ENCODE measurements at regions not wholly inside any gene's neighbourhood (a gene's known extent, or its start where the extent isn't known, plus 50 kb on each side); places are given as distances from the start of the nearest gene placed in this dataset.

- DNase-seq, result no peak
These were observed 62.7 kb upstream of the EPS8L3 start for GRCh38 chr1:109826446-109826845.

GRCh38 chr1:109824349-109825115 is 60.8 kb upstream of the EPS8L3 start:
- DNase-seq, result no peak

GRCh38 chr1:109823543-109824348 is 60.0 kb upstream of the EPS8L3 start:
- no peak for DNase-seq

- DNase-seq, result no peak
These were observed 59.2 kb upstream of the EPS8L3 start for GRCh38 chr1:109822749-109823542.

GRCh38 chr1:109821831-109822745 is 58.4 kb upstream of the EPS8L3 start:
- no peak for DNase-seq

GRCh38 chr1:109821221-109821669 is 57.5 kb upstream of the EPS8L3 start:
- no peak for DNase-seq

GRCh38 chr1:109819906-109820305 is 56.2 kb upstream of the EPS8L3 start:
- no peak for DNase-seq

GRCh38 chr1:109818988-109819764 is 55.5 kb upstream of the EPS8L3 start:
- no peak for DNase-seq

- no peak for DNase-seq
These were observed 54.7 kb upstream of the EPS8L3 start for GRCh38 chr1:109818271-109818987.

- no peak for DNase-seq
These were observed 54.2 kb upstream of the EPS8L3 start for GRCh38 chr1:109817881-109818270.

GRCh38 chr1:109816975-109817535 is 53.3 kb upstream of the EPS8L3 start:
- DNase-seq, result no peak

- peak; percentile 92 for DNase-seq
These were observed 52.6 kb upstream of the EPS8L3 start for GRCh38 chr1:109816175-109816811.

GRCh38 chr1:109815809-109816174 is 52.1 kb upstream of the EPS8L3 start:
- DNase-seq, result no peak

GRCh38 chr1:109814993-109815786 is 51.5 kb upstream of the EPS8L3 start:
- DNase-seq, result no peak

GRCh38 chr1:109814223-109814622 is 50.5 kb upstream of the EPS8L3 start:
- peak; percentile 30 for DNase-seq

Data from eye (tissue), 1 donor.